Left colon (tissue), 2 donors: ENCODE measurements at regions not wholly inside any gene's neighbourhood (a gene's known extent, or its start where the extent isn't known, plus 50 kb on each side); places are given as distances from the start of the nearest gene placed in this dataset.

Source experiments
- ATAC-seq: fragments of 200-7000 bp; cut with Tn5 transposase; one replicate; pipeline ENCODE4 v1.9.1; 2020; ENCODE audit warnings: mild to moderate bottlenecking, moderate library complexity
- DNase-seq, 2 donors: peaks; one replicate each; pipeline ENCODE4 v3.0.0-alpha.2; 2020
- intact Hi-C, 2 donors: fragments of 100-400 bp; cut with DNase I in 1 of 2; cut with micrococcal nuclease in 1 of 2; formaldehyde crosslinking; loops; one replicate each; pipeline versions ENCODE4 v1.11.2 to v1.14.0; 2022; cut with DNase I, micrococcal nuclease
- donor health status: DM: no; HTN: no; CAD: no.
- donor health status: DM: yes; HTN: yes; CAD: no.

DNA sequence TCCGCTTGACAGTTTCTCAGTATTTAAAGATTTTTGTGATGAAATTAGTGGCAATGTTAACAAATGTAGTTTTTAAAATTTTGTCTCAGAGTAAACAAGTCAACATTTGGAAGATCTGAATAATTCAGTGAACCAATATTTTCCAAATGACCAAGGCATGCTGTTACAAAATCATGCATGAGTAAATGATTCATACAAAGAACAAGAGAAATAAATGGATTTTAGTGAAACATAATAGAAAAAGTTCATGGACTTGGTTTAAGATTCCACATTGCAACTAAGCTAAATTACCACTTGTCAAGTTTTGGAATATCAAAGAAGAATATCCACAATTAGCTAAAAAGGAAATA lies 125.7 kb upstream of the SNX19 start:
- intact Hi-C loops = no loop called here
- no peak for DNase-seq
- no peak for ATAC-seq

DNA sequence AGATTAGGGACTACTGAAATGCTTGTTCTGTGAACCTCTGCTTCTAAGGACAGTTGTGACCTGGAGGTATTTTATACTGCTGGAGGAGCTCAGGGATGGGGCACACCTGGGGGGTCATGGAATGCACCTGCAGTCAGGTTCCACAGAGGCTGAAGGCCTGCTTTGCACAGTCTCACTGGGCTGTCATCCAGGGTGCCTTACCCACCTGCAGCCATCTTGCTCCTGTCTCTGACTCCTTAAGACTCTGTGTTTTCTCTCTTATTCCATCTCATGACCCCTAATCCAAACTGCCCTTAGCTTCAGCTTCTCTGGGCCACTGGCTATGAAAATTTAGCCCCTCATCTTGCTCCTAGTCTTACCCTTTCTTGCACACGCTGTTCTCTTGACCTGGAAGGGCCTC lies 127.0 kb upstream of the SNX19 start:
- intact Hi-C loops = no loop called here
- no peak for ATAC-seq
- no peak for DNase-seq

DNA sequence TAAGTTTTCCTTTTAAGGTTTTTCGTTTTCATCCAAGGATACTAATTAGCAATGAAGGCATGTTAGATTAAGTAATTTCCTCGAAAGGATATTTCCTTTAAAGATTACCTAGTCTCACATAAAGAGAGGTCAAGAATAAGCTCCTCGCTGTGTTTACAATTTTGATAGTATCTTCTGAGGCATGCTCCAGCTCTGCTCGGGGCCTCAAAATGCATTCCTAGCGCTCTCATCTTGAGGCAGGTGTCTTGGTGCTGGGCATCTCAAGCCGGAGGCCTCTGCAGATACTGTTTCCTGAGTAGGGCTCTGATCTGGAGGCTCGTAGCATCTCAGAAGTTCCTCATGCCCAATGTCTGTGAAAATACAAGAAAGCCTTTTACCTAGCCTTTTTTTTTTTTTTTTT lies 128.6 kb upstream of the SNX19 start:
- intact Hi-C loops = no loop called here
- no peak for ATAC-seq
- no peak for DNase-seq

DNA sequence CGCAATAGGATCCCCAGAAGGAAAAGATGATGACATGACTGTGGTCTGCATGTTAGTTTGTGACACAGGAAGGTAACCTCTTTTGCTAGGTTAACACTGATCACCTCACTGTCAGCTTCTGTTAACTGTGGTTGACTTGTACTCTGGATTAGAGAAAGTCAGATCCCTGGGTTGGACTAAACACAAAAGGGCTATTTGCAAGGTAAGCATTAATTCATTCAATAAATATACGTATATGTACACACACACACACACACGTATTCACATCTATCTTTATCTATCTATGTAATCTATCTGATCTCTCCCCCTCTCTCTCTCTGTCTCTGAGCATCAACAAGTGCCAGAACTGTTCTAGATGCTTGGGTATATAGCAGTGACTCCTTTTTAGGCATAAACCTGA lies 136.1 kb upstream of the SNX19 start:
- DNase-seq (no peak), ATAC-seq (no peak)
- intact Hi-C loops = no loop called here

DNA sequence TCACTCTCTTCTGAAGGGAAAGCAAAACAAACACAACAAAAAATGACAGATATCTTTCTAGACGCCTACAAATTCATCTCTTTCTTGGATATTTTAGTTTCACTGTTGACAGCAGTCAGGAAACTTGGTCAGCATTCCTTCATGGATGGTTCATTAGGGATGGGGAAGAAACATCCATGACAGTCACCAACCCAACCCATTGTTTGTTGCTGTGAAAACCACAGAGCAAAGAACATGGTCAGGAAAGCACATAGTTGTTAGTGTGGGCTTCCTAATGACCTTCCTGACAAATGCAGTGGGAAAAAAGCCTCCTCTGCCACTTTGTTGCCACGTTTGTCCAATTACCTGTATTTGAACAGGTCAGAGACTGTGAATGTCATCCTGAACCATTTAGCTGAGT lies 139.8 kb upstream of the SNX19 start:
- DNase-seq = no peak
- ATAC-seq = no peak
- intact Hi-C loops = no loop called here

DNA sequence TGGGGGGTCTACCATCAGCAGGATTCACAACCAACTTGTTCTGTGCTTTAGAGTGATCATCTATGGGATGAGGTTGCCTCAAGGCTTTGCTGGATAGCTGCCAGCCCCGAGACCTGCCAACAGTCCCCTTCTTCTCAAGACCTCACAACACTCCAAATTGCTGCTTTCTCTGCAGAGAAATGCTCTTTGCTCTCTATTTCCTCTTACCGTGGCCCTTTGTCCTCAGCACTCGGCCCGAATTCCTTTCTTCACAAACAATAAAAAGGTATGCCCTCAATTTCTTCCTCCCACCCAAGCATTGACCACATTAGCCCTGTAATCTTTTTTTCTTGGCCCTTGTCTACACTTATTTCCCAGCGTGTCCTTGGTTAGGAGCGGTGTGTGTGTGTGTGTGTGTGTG lies 147.4 kb upstream of the SNX19 start:
- intact Hi-C loops = loop anchor here in 1 of 2 donors (5.0 to 10.0 kb wide), 3 partner anchors 154 to 609 kb away; no protein-coding TSS in a partner anchor
- no peak for ATAC-seq

DNA sequence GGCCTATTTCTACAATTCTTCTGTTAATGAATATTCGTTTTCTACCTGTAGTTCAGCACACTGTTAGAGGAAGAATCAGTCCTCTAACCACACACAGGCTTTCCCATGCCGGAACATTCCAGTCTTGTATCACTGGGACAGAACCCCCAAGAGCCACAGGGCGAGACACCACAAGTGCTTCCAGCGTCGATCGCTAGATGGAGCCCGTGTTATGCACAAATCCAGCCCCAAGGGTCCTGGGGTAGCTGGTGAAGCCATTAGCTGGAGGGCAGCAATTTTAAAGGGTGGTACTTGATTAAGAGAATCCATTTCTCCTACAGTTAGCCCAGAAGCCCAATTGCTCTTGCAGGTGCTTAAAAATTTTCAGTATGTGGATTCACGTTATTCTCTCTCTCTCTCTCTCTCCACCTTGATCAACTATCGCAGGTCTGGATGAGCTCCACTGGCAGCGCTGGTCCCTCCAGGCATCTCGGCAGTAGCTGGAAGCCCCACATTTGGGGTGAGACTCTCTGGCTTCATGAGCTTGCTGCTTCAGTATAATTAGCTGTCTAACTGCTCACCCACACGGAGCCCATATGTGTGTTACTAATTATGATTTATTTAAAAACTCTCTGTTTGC lies 148.2 kb upstream of the SNX19 start:
- ATAC-seq (no peak), DNase-seq (peak in 1 of 2 donors; percentile 41)
- intact Hi-C loops = loop anchor here in 1 of 2 donors (5.0 to 10.0 kb wide), 3 partner anchors 153 to 608 kb away; no protein-coding TSS in a partner anchor

More for the DNA sequence above, 147.4 kb upstream of the SNX19 start:
- no peak for DNase-seq

DNA sequence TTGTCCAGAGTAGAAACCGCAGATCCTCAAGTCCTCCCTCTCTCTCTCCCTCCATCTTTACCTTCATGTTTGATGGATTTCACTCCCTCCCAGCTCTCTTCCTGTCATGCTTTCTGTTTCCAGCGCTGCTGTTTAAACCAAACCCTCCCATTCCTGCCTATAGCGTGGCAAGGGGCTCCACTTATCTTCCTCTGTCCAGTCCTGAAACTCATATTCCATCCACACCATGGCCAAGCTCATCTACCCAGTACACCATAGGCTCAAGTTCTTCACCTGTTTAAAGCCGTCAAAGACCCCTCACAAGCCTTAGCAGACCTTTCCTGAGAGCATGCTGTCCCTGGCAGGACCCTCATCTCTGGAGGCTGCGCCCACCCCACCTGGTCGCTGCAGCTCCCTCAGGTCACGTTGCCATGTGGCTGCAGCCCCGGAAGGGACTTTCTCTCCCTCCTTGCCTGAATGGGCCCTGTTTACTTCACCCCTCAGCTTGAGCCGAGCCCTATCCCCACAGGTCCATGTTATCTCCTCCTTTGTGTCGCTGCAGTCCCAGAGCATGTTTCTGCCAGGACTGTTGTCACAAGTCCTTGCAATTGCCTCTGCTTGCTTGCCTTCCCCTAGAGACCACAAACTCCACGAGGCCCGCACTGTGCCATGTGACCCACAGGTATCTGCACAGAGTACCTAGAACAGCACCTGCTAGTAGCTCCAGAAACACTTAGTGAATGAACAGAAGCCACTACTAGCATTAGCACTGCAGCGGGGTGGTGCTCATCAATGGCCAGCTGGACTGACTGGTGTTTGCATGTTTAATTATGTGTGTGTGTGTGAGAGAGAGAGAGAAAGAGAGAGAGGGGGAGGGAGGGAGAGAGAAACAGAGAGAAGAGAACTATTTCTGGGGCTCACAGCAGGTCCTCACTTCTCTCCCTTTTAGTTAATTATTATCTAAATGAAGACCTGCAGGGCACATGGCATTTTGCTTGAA lies 149.4 kb upstream of the SNX19 start:
- ATAC-seq (no peak), DNase-seq (no peak)
- intact Hi-C loops = loop anchor here in 1 of 2 donors (10.0 kb wide), 1 partner anchor 449 kb away; no protein-coding TSS in a partner anchor

DNA sequence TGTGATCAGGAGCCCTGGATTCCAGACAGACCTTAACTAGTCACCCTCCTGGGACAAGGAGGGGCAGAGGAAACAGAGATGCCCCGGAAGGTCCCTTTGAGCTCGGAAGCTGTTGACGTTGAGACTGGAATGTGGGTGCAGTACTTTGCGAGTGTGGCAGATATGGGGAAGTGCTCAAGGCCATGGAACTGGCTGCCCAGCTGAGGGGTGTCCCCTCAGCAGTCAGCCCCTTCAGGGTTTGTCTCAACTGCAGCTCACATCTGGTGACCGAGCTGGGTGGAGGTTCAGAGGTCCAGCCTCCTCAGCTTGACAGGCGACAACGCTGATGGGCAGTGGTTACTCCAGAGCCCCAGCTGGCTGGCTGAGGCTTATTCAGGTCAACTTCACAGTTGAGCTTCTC lies 150.3 kb upstream of the SNX19 start:
- intact Hi-C loops = loop anchor here in 1 of 2 donors (10.0 kb wide), 1 partner anchor 448 kb away; no protein-coding TSS in a partner anchor
- no peak for DNase-seq
- no peak for ATAC-seq

DNA sequence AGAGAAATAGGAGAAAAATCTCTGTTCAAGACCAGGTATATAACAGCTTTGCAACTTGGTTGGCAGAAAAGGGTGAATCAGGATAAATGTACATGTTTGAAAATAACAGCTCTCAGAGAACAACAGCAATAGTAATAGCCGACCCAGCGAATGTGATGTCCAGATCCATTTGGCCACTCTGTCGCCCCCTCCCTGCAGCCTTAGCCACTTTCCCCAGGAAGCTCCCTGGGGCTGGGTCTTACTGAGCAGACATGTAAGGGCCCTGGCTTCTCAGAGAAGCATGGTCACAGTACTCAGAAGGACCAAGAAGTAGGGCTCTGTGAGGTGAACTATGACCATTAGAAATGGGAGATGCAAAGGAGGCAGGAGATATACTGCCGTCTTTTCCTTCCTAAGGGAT lies 154.1 kb upstream of the SNX19 start:
- DNase-seq (no peak), ATAC-seq (no peak)
- intact Hi-C loops = no loop called here

DNA sequence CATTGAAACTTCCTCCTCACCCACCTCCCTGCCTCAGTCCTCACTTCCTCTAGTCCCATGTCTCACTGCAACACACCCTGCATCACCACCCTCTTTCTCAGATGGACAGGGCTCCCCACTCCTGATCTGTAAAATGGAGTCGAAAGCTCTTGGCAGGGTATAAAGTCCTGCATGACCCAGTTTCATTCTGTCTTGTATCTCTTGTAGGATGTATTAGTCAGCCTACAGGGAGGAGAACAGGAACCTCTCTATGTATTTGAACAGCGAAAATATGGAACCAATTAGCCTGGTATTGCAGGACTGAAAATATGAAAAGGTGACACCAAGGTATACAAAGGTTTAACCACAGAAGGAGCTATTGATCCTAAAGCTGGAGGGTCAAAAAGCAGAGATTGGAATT lies 156.9 kb upstream of the SNX19 start:
- no peak for ATAC-seq
- no peak for DNase-seq
- intact Hi-C loops = no loop called here

DNA sequence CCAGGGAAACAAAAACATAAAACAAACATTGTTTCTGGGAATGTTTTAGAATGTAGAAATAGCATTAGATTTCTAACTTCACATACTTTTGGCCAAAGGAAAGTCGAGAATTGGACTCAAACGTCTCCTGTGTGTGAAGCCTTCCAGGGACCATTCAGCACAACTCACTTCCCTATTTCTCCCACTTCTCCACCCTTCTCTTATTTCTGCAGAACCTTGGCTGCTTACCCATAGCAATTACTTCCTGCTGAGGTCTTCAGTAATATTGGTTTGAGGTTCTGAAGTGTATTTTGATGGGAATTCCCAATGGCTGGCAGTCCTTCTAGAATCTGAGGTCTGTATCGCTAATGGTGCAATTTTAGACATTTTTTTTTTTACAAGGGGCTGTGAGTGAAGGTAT lies 158.3 kb upstream of the SNX19 start:
- DNase-seq (no peak), ATAC-seq (no peak)
- intact Hi-C loops = no loop called here

DNA sequence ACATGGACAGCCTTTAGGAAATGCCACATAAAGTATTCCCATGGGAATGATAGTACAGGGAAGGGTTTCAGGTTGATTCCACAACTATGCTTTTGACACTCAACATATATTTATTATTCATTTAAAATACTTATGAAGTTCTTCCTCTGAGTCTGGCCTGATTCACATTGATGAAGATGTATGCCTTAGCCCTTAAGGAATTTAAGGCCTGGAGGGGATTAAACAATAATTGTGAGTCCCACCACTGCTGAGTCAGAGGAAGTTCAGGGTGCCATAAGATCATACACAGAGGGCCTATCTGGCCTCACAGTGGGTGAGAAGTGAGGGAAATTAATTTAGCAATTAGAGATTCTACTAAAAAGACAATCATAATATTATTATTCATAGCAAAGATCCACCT lies 161.1 kb upstream of the SNX19 start:
- no peak for ATAC-seq
- intact Hi-C loops = no loop called here
- no peak for DNase-seq

DNA sequence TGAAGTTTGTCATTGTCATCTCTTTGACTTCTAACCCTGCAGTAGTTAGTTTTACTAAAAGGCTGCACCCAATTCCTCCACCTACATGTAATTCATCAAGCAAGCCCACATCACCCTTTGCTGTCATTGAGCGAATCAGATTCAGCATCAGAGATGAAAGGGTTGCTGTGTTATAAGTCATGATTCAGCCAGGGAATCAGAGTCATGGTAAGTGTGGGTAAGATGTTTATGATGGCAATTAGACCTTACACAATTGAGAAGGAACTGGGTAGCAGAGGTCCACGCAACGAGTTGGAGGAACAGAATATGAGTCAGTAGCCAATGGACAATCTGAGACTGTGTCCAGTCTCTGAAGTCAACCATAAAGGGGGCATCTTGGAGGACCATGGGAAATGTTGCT lies 162.8 kb upstream of the SNX19 start:
- ATAC-seq (no peak), DNase-seq (no peak)
- intact Hi-C loops = no loop called here

DNA sequence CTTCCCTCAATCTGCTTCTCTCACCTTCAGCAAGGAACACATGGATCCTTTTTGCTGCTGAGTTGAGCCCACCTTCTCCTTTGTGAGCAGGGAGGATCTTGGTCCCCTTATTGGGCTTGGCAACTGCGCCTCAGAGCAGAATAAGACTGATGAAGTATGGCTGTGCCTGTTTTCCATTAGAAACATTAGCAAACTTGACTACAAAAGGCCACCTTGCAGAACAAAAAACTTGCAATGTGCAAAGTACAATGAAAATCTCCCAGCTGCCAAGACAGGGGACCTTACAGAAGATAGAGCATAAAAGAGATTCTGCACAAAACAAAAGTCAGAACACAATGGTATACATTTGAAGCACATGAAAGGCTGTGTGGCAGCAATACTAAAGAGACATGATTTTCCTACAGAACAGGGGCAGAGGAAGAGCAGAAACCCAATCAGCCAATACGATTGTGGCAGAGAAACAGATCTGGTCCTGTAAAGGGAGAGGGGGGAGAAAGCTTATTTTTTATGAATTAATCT lies 173.5 kb upstream of the SNX19 start:
- DNase-seq (no peak), ATAC-seq (no peak)
- intact Hi-C loops = no loop called here

DNA sequence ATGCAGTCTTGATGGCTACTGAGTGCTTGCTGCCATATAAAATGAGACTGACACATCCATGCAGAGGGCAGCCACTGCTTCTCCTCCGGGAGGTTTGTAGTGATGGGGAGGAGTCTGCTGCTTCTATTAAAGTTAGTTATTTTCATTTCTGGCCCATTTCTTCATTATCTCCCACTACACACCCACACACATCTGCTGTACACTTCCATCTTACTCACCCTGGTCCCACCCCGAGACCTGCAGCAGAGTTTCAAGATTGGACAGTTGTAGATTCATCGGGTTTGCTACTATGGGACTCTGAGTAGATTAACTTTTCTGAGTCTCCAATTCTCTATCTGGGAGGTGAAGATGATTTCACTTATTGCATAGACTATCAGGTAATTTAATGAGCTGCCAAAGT lies 176.2 kb upstream of the SNX19 start:
- ATAC-seq (no peak), DNase-seq (no peak)
- intact Hi-C loops = no loop called here

DNA sequence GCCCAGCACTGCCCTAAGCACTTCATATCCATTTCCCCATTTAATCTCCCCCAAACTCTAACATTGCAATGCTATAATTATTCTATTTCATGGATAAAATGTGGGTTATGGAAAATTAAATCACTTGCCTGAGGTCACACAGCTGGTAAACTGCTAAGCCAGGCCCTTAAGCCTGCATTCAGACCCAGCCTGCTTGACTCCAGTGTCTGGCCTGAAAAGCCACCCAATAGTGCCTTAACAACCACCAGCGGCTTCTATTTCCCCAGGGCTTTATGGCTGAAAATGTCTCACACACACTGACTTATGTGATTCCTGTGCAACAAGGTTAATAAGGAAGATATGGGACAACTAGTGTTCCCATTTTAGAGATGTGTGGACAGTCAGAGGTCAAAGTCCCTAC lies 178.5 kb upstream of the SNX19 start:
- no peak for DNase-seq
- no peak for ATAC-seq
- intact Hi-C loops = no loop called here

DNA sequence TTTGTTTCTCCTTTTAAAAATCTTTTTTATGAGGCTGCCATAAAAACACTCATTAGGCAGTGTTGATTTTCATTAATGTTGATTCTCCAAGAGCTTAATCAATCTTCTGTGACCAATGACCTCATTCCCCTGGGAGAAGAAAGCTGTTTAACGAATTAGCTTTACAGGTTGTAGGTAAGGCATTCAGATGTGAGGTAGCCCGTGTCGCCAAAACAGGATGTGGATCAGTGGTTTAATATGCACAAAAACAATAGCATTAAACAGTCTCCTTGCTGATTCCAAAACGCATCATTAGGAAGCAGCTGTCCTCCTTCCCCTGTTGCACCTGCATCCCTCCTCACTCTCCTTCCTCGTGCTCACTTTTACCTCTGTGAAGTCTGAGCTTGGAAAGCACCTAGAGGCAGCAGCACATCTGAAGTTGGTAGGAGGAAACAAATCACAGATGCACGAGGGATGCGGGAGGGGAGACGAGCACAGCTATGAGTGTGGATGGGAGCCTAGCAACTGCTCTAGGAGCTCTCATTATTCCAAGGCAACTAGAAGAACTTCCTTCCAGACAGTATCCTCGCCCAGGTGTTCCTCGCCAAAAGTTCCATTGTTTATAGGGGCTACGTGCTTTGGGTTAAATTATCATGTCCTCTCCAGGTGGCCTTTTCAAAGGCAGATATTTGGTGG lies 179.4 kb upstream of the SNX19 start:
- ATAC-seq (no peak), DNase-seq (no peak)
- intact Hi-C loops = no loop called here

DNA sequence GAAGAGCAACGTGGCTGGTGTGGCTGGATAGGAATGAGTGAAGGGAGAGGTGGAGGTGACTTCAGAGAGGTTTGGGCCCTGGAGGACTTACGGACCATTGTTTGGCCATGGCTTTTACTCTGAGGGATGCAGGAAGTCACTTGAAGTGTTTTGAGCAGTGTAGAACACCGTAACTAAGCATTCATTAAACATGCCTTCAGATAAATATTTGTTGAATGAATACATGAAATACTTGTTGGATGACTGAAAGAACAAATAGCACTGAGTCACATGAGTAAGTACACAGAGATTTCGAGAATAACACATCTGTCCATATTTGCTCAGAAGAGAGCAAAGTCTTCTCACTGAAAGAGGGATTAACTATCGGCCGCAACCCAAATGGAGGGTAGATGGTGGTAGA lies 182.7 kb upstream of the SNX19 start:
- ATAC-seq (no peak), DNase-seq (no peak)
- intact Hi-C loops = no loop called here

DNA sequence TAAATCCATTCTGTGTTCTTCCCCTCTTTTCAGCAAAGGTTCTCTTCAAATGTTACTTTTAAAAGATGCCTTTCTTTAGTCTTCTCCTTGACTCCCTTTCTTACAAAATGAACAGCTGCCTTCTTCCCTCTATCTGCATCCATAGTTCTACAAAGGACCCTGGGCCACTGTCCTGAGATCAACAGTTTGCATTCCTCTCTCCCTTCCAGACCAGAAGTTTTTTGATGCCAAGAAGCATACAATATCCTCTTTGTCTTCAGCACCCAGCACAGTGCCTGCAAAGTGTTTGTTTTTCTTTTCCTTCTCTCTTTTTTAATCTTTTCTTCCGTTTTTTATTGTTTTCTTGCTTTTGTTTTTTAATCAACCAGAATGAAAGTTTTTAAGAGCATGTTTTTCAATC lies 183.5 kb upstream of the SNX19 start:
- ATAC-seq (no peak), DNase-seq (no peak)
- intact Hi-C loops = no loop called here
